ENCODE measurements at regions not wholly inside any gene's neighbourhood (a gene's known extent, or its start where the extent isn't known, plus 50 kb on each side); places are given as distances from the start of the nearest gene placed in this dataset.
"Not testable (repeated sequence)": the region's sequence is repeated elsewhere in the genome, so short reads cannot be mapped to it uniquely, and the experiment has no call there.

DNA sequence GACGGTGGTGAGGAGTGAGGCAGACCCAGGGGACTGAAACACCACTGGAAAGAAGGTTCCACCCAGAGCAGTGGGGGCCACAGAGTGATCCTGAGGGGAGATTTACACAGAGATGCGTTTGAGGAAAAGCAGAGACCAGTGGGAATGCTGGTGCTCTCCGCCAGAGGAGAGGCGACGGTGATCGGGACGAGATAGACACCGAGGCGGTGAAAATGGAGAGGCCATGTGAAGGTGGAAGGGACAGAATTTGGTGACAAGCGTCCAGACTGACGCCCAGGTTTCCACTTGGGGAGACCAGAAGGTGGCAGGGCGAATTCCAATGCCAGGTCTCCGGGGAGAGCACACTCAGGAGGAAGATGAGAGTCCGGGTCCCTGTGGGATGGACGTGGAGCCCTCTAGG lies 374.8 kb downstream of the CNTNAP3B start:
- not testable (repeated sequence) for DNase-seq

DNA sequence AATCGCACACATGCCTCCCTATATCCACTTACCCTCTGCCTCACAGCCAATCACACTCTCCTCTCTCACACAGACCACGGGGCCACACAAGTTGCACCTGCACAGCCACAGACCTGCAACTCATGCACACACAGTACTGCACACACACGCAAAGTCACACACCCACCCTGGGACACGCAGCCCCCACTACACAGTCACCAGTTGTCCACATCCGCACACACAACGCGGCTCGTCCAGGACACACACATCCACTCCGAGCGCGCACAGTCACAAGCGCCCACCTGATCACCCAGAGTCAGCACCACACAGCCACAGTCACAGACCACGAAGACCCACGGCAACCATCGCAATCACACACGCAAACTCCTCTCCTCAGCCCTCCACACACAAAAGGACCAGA lies 387.3 kb downstream of the CNTNAP3B start:
- not testable (repeated sequence) for DNase-seq

DNA sequence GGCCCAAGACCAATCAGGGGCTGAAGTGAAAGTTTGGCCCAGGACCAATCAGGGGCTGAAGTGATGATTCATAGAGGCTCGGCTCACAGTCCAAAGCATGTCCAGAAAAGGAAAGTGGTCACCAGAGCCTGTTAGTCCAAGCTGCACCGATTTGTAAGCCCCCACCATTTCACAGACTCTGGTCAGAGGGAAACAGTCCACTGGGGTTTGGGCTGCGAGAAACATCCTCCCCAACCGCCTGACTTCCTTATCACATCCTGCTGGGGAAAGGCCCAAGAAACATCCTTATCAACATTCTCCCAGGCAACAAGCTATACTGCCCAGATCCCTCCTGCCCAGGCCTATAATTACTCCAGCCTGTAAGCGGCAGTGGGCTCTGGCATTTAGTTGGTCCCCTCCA lies 388.1 kb downstream of the CNTNAP3B start:
- not testable (repeated sequence) for DNase-seq

DNA sequence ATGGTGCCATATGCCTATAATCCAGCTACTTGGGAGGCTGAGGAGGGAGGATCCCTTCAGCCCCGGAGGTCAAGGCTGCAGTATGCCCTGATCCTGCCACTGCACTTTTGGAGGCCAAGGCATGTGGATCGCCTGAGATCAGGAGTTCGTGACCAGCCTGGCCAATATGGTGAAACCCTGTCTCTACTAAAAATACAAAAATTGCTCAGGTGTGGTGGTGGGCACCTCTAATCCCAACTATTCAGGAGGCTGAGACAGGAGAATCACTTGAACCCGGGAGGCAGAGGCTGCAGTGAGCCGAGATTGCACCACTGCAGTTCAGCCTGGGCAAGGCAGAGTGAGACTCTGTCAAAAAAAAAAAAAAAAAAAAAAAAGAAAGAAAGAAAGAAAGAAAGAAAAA lies 390.5 kb downstream of the CNTNAP3B start:
- not testable (repeated sequence) for DNase-seq

DNA sequence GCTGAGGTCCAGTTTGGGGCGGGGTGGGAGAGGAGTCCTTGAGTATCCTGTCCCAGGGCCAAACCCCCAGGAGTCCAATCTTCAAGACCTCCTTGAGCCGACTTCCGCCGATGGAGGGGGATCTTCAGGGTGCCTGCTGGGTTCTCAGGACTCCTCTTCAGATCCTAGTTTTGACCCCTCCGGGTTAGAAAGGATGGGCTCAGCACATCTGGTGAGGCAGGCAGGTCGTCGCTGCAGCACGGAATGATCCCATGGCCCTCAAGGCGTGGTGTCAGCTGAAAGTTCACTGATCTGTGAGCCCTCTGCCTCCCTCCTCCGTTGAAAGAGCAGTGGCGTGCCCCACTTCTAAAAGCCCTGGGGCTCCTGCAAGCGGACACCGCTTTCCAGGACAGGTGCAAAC lies 430.0 kb downstream of the CNTNAP3B start:
- not testable (repeated sequence) for DNase-seq

DNA sequence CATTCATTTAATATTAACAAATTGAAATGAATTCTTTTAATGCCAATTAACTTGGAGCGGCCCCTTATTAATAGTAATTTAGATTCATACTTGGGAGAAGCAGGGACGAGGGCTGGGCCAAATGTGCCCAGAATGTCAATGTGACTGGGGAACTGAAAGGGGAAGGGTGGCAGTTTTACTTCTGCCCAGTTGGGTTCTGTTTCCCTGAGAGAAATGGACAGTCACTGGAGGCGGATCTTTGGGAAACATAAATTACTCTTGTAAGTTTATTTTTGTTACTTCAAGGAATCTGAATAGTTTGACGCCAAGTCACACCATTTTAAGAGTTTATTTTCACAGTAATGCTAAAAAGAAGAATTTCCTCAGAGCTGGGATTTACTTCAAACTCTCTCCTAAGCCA lies 432.1 kb downstream of the CNTNAP3B start:
- not testable (repeated sequence) for DNase-seq

DNA sequence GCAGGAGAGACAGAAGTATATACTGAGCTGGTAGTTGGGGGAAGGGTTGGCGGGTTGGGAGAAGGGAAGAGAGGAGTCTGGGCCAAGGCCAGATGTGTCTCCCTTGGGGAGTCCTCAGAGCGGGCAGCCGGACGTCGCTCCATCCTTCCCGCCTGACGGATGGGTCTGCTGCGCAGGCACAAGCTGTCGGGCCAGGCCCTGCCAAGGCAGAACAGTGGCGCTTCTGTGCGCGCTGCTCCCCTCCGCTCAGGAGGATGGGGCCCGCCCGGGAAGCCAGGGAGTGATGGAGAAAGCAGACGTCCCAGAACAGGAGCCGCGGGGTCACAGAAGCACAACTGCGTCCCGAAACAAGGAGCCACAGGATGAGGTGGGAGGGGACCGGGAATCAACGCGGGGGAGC lies 449.9 kb downstream of the CNTNAP3B start:
- DNase-seq, result not testable (repeated sequence)

DNA sequence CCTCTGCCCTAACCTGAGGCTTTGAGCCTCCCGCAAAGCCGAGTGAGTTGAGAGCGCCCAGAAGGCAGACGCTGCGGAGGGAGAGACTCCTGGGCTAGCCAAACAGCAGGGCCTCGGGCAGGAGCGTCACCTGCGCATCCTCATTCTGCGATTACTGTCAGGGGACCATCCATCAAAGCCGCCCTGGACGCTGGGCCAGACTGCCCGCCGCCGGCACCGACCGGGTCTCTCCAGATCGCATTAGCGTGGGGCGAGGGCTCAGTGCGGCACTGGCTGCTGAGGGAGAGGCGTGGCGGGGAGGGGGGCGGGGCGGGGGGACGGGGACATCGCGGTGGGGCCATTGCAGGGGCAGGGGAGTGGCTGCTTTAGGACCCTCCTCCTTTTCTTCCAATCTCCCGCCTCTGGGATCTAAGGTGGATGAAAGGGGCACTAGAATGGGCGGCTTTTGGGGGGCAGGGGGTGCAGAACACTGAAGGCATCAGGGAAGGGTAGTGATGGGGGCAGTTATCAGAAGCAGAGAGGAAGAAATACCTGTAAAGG lies 465.7 kb downstream of the CNTNAP3B start:
- not testable (repeated sequence) for DNase-seq

DNA sequence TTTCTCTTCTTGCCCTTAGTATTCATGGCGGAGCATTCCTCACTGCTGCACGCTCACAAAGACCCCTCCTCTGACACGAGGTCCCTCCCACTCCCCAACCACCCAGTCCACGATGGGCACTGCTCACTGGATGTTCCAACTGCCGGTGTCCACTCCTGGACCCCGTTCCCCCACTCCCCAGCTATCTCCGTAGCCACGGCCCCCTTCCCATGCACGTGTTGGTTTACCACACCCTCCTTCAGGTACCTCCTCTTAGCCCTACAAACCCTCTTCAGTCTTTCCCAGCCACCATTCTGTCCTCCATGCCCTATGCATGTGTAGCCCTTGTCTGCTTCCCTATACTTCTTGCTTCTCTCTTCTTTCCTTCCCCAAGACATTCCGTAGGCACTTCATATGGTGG lies 469.6 kb upstream of the ZNG1F start:
- DNase-seq, result not testable (repeated sequence)

DNA sequence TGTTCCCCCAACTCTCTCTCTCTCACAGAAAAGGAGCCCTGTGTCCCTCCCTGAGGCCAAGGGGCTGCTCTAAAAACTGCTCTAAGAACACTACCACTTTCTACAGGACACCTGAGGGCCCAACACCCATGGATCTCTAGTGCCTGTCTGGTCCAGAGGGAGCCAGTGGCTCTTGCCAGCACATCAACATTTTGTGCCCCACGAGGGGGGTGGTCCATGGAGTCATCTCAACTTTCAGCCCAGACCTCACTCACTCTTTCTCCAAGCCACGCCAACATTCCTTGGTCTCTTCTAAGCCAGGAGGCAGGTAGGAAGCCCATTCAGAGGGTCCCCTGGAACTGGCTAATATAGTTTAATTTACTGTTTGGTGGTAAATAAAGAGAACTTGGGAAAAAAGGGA lies 469.0 kb upstream of the ZNG1F start:
- not testable (repeated sequence) for DNase-seq

DNA sequence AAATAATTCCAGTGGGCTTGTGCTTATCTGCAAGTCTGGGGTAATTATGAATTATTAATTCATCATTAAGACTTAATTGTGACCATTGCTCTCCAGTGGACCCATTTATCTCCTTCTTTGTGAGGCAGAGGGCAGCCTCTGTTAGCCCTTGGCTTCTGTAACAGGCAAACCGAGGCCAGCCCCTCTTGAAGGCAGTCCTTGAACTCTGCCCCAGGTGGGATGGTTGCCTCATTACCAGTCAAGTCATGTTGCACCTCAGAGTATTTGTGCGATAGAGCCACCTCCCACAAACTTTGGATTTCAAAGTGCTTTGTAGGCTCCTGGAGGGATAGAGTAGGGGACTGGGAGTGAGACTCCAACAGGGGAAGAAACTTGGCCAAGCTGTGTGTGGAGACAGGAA lies 468.0 kb upstream of the ZNG1F start:
- DNase-seq, result not testable (repeated sequence)

DNA sequence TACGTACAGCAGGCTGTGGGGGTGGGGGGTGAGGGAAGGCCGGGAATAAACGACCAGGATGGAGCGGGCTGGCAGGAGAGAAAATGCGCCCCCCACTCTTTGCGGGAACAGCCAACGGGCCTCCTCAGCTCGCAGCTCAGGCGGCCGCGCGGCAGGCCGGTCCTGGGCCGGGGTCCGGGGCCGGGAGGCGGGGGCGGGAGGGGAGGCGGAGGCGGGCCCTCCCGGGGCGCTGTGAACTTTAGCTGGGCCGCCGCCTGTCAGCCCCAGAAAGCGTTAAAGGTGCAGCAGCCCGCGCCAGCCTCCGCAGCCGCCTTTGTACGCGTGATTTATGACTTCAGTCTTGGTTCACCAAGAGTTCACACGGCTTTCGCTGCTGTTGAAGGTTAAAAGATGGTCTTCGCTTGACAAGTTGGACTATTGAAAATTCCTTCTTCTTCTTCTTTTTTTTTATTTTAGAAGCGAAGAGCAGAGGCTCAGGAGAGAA lies 466.0 kb upstream of the ZNG1F start:
- peak; percentile 76 for DNase-seq

DNA sequence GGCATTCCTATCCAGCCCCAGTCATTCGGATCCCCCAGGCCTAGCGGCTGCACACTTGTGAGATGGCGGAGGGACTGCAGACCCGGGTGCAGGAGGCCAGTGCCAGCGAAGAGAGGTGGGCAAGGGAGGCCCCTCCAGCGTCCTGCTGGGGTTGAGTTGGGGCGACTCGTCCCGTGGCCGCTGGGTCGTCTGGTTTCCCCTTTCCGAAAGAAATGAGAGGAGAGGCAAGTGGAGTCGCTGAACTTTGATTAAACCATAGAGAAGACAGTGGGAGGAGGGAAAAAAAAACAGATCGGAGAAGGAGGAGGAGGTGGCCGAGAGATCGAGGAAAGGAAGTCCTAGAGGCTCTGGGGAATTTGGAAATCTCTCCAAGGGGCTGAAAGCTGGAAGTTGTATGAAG lies 465.2 kb upstream of the ZNG1F start:
- DNase-seq, result not testable (repeated sequence)

DNA sequence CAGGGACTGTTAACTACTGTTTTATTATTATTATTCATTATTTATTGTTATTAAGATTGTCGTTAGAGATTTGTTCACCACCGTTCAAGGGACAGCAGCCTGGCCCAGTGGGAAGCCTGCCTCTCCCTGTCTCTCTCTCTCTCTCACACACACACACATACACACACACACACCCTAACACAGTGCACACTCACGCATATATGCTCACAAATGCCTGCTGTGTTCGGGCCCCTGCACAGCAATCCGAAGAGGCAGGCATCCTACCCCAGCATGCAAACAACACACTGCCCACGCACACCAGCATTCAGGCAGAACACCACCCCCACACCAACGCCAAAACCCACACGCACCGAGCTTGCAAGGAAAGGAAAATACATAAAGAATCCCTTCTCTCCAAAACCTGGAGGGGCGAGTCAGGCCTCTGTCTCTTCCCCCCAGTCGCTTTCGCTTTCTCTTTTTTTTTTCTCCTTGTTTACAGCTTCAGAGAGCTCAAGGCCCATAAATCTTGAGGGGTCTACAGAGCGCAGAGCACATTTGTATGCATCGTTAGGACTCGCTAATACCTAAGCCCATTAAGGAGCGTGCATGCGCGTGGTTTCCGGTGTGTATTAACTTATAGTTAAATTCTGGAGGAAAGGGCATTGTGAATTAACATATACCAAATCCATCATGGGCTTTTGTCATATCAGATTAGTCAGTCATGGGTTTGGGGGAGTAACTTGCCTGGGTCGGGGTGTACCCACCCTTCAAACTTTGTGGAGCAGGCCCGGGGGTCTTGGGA lies 464.6 kb upstream of the ZNG1F start:
- not testable (repeated sequence) for DNase-seq

DNA sequence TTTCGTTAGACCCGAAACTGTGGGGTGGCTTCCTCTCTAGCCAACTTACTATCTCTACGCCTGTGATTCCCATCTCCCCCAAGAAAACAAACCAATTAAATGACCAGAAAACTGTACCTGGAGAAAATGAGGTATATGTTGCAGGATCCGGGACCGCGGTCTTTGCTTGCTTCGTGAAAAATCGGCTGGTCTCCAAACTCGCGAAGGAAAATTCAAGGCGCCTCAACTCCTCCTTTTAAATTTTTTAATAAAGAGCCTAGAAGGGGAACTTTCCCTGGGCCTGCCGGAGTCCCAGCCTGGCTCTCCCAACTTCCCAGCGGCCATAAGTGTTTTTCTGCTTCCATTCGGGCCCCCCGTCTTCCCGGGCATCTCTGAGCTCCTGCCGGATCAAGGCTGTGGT lies 463.7 kb upstream of the ZNG1F start:
- not testable (repeated sequence) for DNase-seq

DNA sequence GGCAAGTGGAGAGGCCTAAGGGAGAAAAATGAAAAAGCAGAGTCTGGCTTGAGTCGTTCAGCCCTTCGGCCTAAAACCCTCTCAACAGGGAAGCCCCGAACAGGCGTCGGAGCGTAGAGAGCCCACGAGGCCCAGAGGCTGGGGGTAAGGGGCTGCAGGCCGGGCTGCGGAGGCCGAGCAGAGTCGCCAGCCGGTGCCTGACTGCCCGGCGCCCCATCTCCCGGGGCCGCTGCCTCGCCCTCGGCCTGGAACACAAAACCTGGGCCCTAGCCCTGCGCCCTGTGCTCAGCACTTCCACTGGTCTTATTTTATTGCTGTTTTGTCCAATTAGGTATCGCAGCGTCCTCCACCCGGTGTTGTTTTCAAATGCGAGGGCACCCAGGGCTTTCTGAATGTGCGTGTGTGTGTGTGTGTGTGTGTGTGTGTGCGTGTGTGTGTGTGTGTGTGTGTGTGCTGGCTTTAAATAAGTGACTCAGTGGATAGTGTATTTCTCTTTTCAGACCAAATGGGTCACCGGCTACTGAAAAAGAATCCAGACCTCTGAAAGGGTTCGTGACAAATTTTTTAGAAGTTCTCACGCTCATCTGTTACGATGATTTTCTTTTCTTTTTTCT lies 463.1 kb upstream of the ZNG1F start:
- not testable (repeated sequence) for DNase-seq

DNA sequence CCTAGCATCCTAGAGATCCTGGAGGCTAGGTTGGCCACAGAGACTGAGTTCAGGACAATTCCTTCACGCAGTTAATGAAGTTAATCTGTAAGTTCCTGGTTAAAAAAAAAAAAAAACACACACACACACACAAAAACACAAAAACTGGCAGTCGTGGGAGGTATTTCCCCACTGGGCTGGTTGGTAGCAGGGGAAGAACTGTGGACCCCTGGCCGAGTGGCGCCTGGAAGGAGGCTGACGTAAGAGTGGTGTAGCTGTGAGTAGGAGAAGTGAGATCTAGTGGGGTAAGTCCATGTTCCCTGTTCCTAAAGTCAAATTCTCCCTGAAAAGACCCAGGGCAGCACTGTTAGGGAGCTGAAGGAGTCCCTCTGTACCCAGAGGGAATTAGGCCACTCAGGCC lies 461.0 kb upstream of the ZNG1F start:
- DNase-seq, result not testable (repeated sequence)

DNA sequence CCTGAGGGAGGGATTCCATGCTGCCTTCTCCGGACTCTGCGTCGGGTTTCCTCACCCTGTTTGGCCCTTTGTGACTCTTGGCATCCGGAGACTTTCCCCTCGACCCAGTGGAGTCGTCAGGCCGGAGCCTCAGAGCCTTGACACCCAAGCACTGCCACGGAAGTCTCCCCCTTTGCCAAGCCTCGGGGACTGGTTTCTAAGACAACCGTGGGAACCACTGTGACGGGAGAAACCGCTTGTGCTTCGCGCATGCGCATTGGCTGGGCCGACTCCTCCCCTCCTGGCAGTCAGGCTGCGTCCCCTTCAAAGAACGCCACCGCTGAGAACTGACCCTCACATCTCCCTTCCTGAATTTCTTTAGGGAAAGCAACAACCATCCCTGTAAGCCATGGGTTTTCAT lies 459.4 kb upstream of the ZNG1F start:
- DNase-seq, result not testable (repeated sequence)

DNA sequence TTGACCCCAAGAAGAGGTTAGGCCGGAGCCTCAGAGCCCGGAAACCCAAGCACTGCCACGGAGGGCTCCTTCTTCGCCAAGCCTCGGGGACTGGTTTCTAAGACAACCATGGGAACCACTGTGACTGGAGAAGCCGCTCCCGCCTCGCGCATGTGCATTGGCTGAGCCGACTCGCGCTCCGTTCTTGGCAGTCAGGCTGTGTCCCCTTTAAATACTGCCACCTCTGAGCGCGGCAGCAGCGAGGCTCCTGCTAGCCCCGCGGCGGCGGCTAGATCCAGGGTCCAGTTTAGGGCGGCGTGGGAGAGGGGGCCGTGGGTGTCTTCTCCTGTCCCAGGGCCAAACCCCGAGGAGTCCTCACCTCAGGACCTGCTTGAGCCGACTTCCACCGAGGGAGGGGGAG lies 457.1 kb upstream of the ZNG1F start:
- not testable (repeated sequence) for DNase-seq

DNA sequence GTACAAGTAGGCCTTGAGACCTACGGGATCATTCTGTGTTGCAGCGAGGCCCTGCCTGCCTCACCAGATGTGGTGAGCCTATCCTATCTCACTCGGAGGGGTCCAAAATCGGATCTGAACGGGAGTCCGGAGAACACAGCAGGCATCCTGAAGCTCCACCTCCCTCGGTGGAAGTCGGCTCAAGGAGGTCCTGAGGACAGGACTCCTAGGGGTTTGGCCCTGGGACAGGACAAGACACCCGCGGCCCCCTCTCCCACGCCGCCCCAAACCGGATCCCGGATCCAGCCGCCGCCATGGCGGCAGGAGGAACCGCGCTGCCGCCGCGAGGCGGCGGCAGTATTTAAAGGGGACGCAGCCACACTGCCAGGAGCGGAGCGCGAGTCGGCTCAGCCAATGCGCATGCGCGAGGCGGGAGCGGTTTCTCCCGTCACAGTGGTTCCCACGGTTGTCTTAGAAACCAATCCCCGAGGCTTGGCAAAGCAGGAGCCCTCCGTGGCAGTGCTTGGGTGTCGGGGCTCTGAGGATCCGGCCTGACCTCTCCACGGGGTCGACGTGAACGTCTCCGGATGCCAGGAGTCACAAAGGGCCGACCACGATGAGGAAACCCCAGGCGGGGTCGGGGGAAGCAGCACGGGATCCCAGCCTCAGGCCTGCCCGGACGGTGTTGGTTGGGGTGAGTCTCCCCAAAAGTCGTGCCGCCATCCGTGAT lies 454.6 kb upstream of the ZNG1F start:
- peak; percentile 66 for DNase-seq

DNA sequence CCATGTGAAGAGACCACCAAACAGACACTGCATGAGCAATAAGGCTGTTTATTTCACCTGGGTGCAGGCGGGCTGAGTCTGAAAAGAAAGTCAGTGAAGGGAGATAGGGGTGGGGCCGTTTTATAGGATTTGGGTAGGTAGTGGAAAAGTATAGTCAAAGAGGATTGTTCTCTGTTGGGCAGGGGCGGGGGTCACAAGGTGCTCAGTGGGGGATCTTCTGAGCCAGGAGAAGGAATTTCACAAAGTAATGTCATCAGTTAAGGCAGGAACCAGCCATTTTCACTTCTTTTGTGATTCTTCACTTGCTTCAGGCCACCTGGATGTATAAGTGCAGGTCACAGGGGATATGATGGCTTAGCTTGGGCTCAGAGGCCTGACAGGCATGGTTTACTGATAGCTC lies 444.6 kb upstream of the ZNG1F start:
- DNase-seq, result not testable (repeated sequence)

DNA sequence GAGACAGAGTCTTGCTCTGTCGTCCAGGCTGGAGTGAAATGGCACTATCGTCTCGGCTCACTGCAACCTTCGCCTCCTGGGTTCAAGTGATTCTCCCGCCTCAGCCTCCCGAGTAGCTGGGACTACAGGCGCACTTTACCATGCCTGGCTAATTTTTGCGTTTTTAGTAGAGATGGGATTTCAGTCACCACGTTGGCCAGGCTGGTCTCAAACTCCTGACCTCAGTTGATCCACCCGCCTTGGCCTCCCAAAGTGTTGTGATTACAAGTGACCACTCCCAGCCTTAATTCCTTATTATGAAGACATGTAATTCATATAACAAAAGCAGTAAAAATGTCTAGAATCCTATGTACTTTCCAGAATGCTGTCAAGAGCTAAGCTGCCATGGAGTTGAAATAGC lies 434.5 kb upstream of the ZNG1F start:
- DNase-seq, result not testable (repeated sequence)

DNA sequence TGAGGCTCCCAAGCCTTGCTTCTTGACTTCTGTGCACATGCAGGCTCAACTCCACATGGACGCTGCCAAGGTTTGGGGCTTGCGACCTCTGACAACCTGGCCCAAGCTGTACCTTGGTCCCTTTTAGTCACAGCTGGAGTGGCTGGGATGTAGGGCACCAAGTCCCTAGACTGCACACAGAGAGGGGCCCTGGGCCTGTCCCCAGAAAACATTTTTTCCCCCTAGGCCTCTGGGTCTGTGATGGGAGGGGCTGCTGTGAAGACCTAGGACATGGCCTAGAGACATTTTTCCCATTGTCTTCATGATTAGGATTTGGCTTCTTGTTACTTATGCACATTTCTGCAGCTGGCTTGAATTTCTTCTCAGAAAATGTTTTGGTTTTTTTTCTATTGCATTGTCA lies 430.1 kb upstream of the ZNG1F start:
- DNase-seq, result not testable (repeated sequence)
